AG04450 (cell line): ENCODE measurements at regions not wholly inside any gene's neighbourhood (a gene's known extent, or its start where the extent isn't known, plus 50 kb on each side); places are given as distances from the start of the nearest gene placed in this dataset.

Experiments used
- CTCF ChIA-PET: fragments of 300-600, 350-600 bp; formaldehyde crosslinking; extraction: SDS; loops from one replicate; lab custom pipeline; 2022; ENCODE audit warnings: antibody characterized with exemption, inconsistent platforms; lab: Charles Lee
- POLR2A ChIA-PET: fragments of 350-600 bp; formaldehyde crosslinking; extraction: SDS; loops from one replicate; lab custom pipeline; 2021; ENCODE audit warnings: antibody characterized with exemption, inconsistent platforms; lab: Yijun Ruan, JAX
- DNase-seq: peaks from one replicate; pipeline ENCODE4 v3.0.0-alpha.2; 2011; ENCODE audit warnings: low read depth, low spot score
- H3K27ac ChIP-seq: one replicate; pipeline ENCODE4 v1.5.1; 2012; ENCODE audit warnings: low read depth, low read length, control low read depth
- H3K27me3 ChIP-seq: one replicate; pipeline ENCODE4 v1.6.0; 2012; ENCODE audit warnings: low read length; ENCODE audit not compliant: control insufficient read depth, insufficient read depth
- H3K4me3 ChIP-seq: 2 replicates; pipeline ENCODE4 v1.5.1; 2011; ENCODE audit warnings: mild to moderate bottlenecking, low read depth, low read length, control low read depth
- H3K9me3 ChIP-seq: 2 replicates; pipeline ENCODE4 v1.5.1; 2012; ENCODE audit warnings: low read length; ENCODE audit not compliant: control insufficient read depth, insufficient read depth
- CTCF ChIP-seq: IDR thresholded peaks from 2 replicates; pipeline ENCODE4 v1.5.1; 2011; ENCODE audit warnings: low read depth, low read length, control low read depth, inconsistent platforms

- Histone ChIP-seq H3K4me3 (no peak overlapping the region), H3K27me3 (no peaks in the 10 kb centered on the region), H3K27ac (no peak overlapping the region), H3K9me3 (no peaks in the 10 kb centered on the region)
- CTCF ChIA-PET: no interaction called here
- no peak for DNase-seq
- TF ChIP-seq CTCF: no peak
- POLR2A ChIA-PET: no interaction called here
These were observed 315.6 kb upstream of the PLXNA2 start for GRCh38 chr1:208559597-208560329.

- no peaks in the 10 kb centered on the region for H3K27me3 ChIP-seq
- H3K27ac ChIP-seq: no peak overlapping the region
- no peak overlapping the region for H3K4me3 ChIP-seq
- CTCF ChIA-PET: no interaction called here
- no peaks in the 10 kb centered on the region for H3K9me3 ChIP-seq
- POLR2A ChIA-PET: no interaction called here
- no peak for DNase-seq
- TF ChIP-seq CTCF: no peak
These were observed 318.2 kb upstream of the PLXNA2 start for GRCh38 chr1:208562151-208562960.

- no peak for TF ChIP-seq CTCF
- DNase-seq: no peak
- H3K27ac ChIP-seq: no peak overlapping the region
- ChIA-PET CTCF (no interaction called here), POLR2A (no interaction called here)
- H3K4me3 ChIP-seq: no peak overlapping the region
- H3K9me3 ChIP-seq: no peaks in the 10 kb centered on the region
- H3K27me3 ChIP-seq: no peaks in the 10 kb centered on the region
These were observed 320.3 kb upstream of the PLXNA2 start for GRCh38 chr1:208564466-208564865.

GRCh38 chr1:208565756-208566440 is 321.7 kb upstream of the PLXNA2 start:
- Histone ChIP-seq H3K27me3 (no peaks in the 10 kb centered on the region), H3K9me3 (no peaks in the 10 kb centered on the region), H3K27ac (no peak overlapping the region), H3K4me3 (no peak overlapping the region)
- ChIA-PET CTCF (no interaction called here), POLR2A (no interaction called here)
- no peak for DNase-seq
- TF ChIP-seq CTCF: no peak
